ENCODE measurements at regions not wholly inside any gene's neighbourhood (a gene's known extent, or its start where the extent isn't known, plus 50 kb on each side); places are given as distances from the start of the nearest gene placed in this dataset.

- TF ChIP-seq CTCF (IDR thresholded peaks at IDR 0.05; ENCODE audit: insufficient read depth, low read length, poor library complexity, severe bottlenecking) (no peak), EZH2phosphoT487 (conservative IDR thresholded peaks at IDR 0.05; ENCODE audit: low read length) (no peak)
Measured at GRCh38 chr3:194824100-194824499, 138.4 kb downstream of the FAM43A start.

All from SU-DHL-6 (cell line).